ENCODE measurements at regions not wholly inside any gene's neighbourhood (a gene's known extent, or its start where the extent isn't known, plus 50 kb on each side); places are given as distances from the start of the nearest gene placed in this dataset.
"Not testable (repeated sequence)": the region's sequence is repeated elsewhere in the genome, so short reads cannot be mapped to it uniquely, and the experiment has no call there.

DNA sequence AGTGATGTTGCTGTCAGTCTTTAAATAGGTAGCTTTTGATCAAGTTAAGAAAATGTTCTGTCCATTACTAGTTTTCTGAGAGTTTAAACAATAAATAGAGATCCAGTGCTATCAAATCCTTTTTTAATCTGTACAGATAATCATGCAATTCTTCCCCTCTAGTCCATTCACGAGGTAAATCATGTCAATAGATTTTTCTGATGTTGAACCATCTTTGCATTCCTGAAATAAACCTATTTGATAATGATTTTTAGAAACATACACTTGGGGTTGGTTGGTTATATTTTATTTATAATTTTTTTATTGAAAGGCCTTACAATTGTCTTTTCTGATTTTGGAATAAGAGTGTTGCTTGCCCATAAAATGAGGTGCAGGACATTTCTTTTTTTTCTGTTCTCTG is 95.0 kb downstream of the FAM53A start:
- H3K27ac ChIP-seq (ENCODE audit: low read depth, low read length, severe bottlenecking), result no peak overlapping the region
- peaks cover 4% of the 10 kb centered on the region for H3K9me3 ChIP-seq (ENCODE audit: control insufficient read depth, low read length)
- 80% methylated on average over 1 of the region's 1 CpG; no CpG with 5 or more reads in 1 of the 2 experiments for WGBS, 2 experiments (ENCODE audit: insufficient coverage in 2 of 2)
- no peaks in the 10 kb centered on the region for H3K36me3 ChIP-seq (ENCODE audit: control insufficient read depth, insufficient read depth, low read length)
- H3K4me1 ChIP-seq (ENCODE audit: control insufficient read depth, insufficient read depth, low read length, poor library complexity, severe bottlenecking), result no peaks in the 10 kb centered on the region
- no peak overlapping the region for H3K4me3 ChIP-seq (ENCODE audit: extremely low read depth, insufficient read depth, low read length, poor library complexity, severe bottlenecking)

DNA sequence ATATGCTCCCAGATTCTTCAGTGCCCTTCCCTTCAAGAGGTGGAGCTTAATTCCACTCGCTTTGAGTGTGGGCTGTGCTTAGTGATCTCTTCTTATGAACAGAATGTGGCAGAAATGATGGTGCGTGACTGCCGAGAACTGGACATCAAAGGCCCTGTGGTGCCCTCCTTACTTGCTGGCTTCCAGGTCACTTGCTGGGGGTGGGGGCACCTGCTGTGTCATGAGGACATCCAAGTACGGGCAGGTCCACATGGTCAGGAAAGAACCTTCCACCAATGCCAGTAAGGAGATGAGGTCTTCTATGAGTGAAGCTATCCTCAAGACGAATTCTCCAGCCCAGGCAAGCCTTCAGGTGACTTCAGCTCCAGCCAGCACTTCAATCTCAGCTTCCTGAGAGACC is 95.8 kb downstream of the FAM53A start:
- WGBS, 2 experiments (ENCODE audit: insufficient coverage in 2 of 2), result 93 to 95% methylated on average over 3 to 5 of the region's 5 CpGs
- Histone ChIP-seq H3K4me1 (ENCODE audit: control insufficient read depth, insufficient read depth, low read length, poor library complexity, severe bottlenecking) (no peaks in the 10 kb centered on the region), H3K27ac (ENCODE audit: low read depth, low read length, severe bottlenecking) (no peak overlapping the region), H3K36me3 (ENCODE audit: control insufficient read depth, insufficient read depth, low read length) (no peaks in the 10 kb centered on the region), H3K4me3 (ENCODE audit: extremely low read depth, insufficient read depth, low read length, poor library complexity, severe bottlenecking) (no peak overlapping the region), H3K9me3 (ENCODE audit: control insufficient read depth, low read length) (peaks cover 4% of the 10 kb centered on the region)

DNA sequence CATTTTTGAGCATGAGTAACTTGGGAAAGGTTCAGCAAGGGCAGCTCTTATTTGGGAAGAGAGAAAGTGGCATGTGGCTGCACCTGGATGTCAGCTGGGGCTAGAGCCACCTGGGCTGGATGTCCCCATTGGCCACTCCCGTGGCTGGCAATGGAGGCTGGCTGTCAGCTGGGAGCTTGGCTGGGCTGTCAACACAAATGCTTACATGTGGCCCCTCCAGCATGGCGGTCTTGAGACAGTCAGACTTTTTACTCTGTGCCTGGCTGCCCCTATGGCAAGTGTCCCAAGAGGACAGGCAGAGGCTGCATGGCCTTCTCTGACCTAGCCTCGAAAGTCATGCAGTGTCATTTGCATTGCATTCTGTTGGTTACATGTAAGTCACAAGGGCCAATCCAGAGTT is 99.6 kb downstream of the FAM53A start:
- H3K36me3 ChIP-seq (ENCODE audit: control insufficient read depth, insufficient read depth, low read length), result no peaks in the 10 kb centered on the region
- WGBS, 2 experiments (ENCODE audit: insufficient coverage in 2 of 2), result 0 to 54% methylated on average over 1 to 3 of the region's 3 CpGs
- no peak overlapping the region for H3K27ac ChIP-seq (ENCODE audit: low read depth, low read length, severe bottlenecking)
- no peaks in the 10 kb centered on the region for H3K9me3 ChIP-seq (ENCODE audit: control insufficient read depth, low read length)
- H3K4me3 ChIP-seq (ENCODE audit: extremely low read depth, insufficient read depth, low read length, poor library complexity, severe bottlenecking), result no peak overlapping the region
- H3K4me1 ChIP-seq (ENCODE audit: control insufficient read depth, insufficient read depth, low read length, poor library complexity, severe bottlenecking), result no peaks in the 10 kb centered on the region

DNA sequence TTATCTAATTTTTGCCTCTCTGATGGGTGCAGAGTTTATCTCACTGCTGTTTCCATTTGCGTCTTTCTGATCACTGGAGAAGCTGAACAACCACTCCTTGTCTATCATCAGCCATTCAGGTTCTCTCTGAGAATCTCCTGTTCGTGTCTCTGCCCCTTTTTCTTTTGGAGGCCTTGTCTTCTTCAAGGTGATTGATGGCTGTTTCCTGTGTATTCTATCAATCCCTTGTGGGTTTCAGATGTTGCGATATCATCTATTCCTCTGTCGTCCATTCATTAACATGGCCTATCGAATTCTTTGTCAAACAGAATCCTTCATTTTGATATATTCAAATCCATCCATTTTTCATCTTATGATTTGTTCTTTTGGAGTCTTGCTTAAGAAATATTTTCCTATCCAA is 100.3 kb downstream of the FAM53A start:
- WGBS, 2 experiments (ENCODE audit: insufficient coverage in 2 of 2), result 69 to 86% methylated on average over 2 of the region's 5 CpGs
- no peak overlapping the region for H3K27ac ChIP-seq (ENCODE audit: low read depth, low read length, severe bottlenecking)

DNA sequence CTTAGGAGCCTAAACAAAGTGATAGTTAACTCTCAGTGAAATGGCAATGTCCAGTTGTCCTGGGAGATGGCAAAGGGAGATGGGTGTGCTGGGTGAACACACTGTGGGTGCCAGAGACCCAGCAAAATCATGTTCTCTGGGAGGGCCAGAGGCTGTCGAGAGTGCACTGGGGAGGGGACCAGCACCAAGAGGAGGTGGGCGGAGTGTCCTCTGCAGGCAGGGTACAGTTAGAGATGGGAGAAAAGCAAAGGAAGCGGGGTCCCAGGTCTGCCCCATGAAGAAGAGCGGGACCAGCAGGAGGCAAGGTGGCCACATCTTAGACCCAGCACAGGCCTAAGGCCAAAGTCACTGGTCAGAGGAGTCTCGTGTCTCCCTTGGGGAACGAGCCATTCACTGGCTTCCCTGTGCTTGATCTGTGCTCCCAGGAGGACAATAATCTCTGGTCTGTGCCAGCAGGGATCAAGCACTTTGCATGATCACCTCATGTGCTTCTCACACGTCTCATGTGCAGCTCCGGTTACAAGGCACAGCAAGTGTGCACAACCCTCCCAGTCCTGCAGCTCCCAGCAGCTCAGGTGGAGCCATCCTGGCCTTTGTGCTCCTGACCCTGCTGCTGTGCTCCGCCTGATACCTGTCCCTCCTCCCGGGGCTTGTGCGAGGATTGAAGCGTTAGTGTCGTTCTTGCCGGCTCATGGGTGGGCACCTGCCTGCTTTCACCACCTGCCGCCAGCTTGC is 100.9 kb downstream of the FAM53A start:
- Histone ChIP-seq H3K4me3 (ENCODE audit: extremely low read depth, insufficient read depth, low read length, poor library complexity, severe bottlenecking) (no peak overlapping the region), H3K36me3 (ENCODE audit: control insufficient read depth, insufficient read depth, low read length) (no peaks in the 10 kb centered on the region), H3K4me1 (ENCODE audit: control insufficient read depth, insufficient read depth, low read length, poor library complexity, severe bottlenecking) (no peaks in the 10 kb centered on the region), H3K9me3 (ENCODE audit: control insufficient read depth, low read length) (no peaks in the 10 kb centered on the region), H3K27ac (ENCODE audit: low read depth, low read length, severe bottlenecking) (no peak overlapping the region)
- 93% methylated on average over 13 to 15 of the region's 15 CpGs for WGBS, 2 experiments (ENCODE audit: insufficient coverage in 2 of 2)

More for the DNA sequence above, 100.3 kb downstream of the FAM53A start:
- H3K4me3 ChIP-seq (ENCODE audit: extremely low read depth, insufficient read depth, low read length, poor library complexity, severe bottlenecking), result no peak overlapping the region
- H3K36me3 ChIP-seq (ENCODE audit: control insufficient read depth, insufficient read depth, low read length), result no peaks in the 10 kb centered on the region
- H3K4me1 ChIP-seq (ENCODE audit: control insufficient read depth, insufficient read depth, low read length, poor library complexity, severe bottlenecking), result no peaks in the 10 kb centered on the region
- no peaks in the 10 kb centered on the region for H3K9me3 ChIP-seq (ENCODE audit: control insufficient read depth, low read length)

DNA sequence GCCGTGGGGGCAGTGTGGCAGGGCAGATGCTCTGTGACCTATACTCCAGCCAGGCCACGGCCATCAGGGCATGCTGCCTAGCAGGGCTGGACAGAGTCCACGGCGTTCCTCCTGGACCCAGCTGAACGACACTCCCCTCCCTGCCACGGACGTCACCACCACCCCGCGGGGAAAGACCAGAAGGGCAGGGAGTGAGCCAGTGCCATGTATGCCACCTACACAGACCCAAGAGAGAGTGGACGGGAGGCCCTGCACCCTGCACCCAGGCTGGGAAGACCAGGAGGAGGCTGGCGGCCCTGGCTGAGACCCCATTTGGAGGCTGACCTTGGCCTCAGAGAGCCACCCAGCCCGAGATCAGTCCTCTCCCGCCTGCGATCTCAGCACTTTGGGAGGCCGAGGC is 101.9 kb downstream of the FAM53A start:
- no peak overlapping the region for H3K27ac ChIP-seq (ENCODE audit: low read depth, low read length, severe bottlenecking)
- H3K4me1 ChIP-seq (ENCODE audit: control insufficient read depth, insufficient read depth, low read length, poor library complexity, severe bottlenecking), result no peaks in the 10 kb centered on the region
- WGBS, 2 experiments (ENCODE audit: insufficient coverage in 2 of 2), result 88 to 90% methylated on average over 15 of the region's 15 CpGs
- no peak overlapping the region for H3K4me3 ChIP-seq (ENCODE audit: extremely low read depth, insufficient read depth, low read length, poor library complexity, severe bottlenecking)
- H3K36me3 ChIP-seq (ENCODE audit: control insufficient read depth, insufficient read depth, low read length), result no peaks in the 10 kb centered on the region
- no peaks in the 10 kb centered on the region for H3K9me3 ChIP-seq (ENCODE audit: control insufficient read depth, low read length)

DNA sequence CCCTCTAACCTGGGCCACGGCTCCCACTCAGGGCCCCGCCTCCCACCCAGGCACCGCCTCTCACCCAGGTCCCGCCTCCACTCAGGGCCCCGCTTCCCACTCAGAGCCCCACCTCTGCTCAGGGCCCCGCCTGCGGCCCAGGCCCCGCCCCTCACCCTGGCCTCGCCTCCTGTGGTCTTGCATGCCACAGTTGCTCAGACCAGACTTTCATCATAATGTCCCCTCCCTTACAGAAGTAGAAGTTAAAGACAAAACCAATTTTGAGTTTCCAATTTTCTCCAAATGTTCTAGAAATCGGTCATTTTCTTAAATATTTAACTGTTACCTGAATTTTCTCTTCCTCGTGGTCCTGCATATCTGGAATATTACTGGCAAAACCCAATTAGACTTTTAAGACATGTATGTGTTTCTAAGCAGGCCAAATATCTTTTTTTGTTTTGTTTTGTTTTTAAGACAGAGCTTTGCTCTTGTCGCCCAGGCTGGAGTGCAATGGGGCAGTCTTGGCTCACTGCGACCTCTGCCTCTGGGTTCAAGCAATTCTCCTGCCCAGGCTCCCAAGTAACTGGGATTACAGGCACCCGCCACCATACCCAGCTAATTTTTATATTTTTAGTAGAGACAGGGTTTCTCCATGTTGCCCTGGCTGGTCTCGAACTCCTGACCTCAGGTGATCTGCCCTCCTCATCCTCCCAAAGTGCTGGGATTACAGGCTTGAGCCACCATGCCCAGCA is 102.8 kb downstream of the FAM53A start:
- not testable (repeated sequence) for H3K4me1 ChIP-seq (ENCODE audit: control insufficient read depth, insufficient read depth, low read length, poor library complexity, severe bottlenecking); H3K27ac ChIP-seq (ENCODE audit: low read depth, low read length, severe bottlenecking); H3K36me3 ChIP-seq (ENCODE audit: control insufficient read depth, insufficient read depth, low read length); H3K4me3 ChIP-seq (ENCODE audit: extremely low read depth, insufficient read depth, low read length, poor library complexity, severe bottlenecking); H3K9me3 ChIP-seq (ENCODE audit: control insufficient read depth, low read length)
- WGBS, 2 experiments (ENCODE audit: insufficient coverage in 2 of 2), result 42 to 44% methylated on average over 8 to 9 of the region's 15 CpGs

DNA sequence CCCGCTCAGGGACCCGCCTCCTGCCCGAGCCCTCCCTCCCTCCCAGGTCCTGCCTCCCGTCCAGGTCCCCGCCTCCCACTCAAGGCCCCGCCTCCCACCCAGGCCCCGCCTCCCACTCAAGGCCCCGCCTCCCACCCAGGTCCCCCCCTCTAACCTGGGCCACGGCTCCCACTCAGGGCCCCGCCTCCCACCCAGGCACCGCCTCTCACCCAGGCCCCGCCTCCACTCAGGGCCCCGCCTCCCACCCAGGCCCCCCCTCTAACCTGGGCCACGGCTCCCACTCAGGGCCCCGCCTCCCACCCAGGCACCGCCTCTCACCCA is 103.5 kb downstream of the FAM53A start:
- H3K36me3 ChIP-seq (ENCODE audit: control insufficient read depth, insufficient read depth, low read length); H3K9me3 ChIP-seq (ENCODE audit: control insufficient read depth, low read length); H3K4me3 ChIP-seq (ENCODE audit: extremely low read depth, insufficient read depth, low read length, poor library complexity, severe bottlenecking); H3K4me1 ChIP-seq (ENCODE audit: control insufficient read depth, insufficient read depth, low read length, poor library complexity, severe bottlenecking); H3K27ac ChIP-seq (ENCODE audit: low read depth, low read length, severe bottlenecking): not testable (repeated sequence)
- 4% methylated on average over 3 of the region's 16 CpGs; no CpG with 5 or more reads in 1 of the 2 experiments for WGBS, 2 experiments (ENCODE audit: insufficient coverage in 2 of 2)

DNA sequence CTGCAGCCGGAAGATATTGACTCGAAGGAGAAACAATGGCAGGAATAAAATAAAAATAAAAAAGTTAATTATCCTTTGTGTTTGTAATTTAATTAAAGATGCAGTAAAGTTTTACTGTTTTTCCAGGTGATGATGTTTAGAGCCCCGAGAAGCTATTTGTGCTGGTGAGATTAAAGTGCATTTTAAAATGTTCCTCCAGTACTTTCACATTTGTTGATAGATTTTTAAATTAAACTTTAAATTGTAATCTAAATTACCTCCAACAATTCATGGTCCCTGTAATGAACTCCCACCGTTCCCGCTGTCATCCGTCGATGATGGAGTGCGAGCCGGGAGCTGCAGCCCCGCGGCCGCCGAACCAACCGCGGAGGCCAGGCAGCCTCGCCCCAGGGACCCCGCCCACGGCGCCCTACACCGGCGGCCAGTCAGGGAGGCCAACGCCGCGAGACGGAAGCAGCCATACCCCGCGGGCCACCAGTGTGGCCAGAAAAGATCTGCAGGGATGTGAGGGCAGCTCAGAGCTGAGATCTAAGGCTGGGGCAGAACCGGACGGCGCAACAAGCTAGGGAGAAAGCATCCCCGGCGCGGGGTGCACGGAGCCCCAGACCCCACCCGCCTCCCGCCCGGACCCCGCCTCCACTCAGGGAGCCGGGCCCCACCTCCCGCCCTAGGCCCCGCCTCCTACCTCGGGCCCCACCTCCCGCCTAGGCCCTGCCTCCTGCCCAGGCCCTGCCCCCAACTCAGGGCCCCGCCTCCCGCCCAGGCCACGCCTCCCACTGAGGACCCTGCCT is 104.0 kb downstream of the FAM53A start:
- Histone ChIP-seq H3K9me3 (ENCODE audit: control insufficient read depth, low read length) (no peaks in the 10 kb centered on the region), H3K4me1 (ENCODE audit: control insufficient read depth, insufficient read depth, low read length, poor library complexity, severe bottlenecking) (no peaks in the 10 kb centered on the region), H3K36me3 (ENCODE audit: control insufficient read depth, insufficient read depth, low read length) (no peaks in the 10 kb centered on the region), H3K27ac (ENCODE audit: low read depth, low read length, severe bottlenecking) (no peak overlapping the region), H3K4me3 (ENCODE audit: extremely low read depth, insufficient read depth, low read length, poor library complexity, severe bottlenecking) (peak overlapping the region; percentile 45)
- 1 to 5% methylated on average over 25 to 31 of the region's 46 CpGs for WGBS, 2 experiments (ENCODE audit: insufficient coverage in 2 of 2)

DNA sequence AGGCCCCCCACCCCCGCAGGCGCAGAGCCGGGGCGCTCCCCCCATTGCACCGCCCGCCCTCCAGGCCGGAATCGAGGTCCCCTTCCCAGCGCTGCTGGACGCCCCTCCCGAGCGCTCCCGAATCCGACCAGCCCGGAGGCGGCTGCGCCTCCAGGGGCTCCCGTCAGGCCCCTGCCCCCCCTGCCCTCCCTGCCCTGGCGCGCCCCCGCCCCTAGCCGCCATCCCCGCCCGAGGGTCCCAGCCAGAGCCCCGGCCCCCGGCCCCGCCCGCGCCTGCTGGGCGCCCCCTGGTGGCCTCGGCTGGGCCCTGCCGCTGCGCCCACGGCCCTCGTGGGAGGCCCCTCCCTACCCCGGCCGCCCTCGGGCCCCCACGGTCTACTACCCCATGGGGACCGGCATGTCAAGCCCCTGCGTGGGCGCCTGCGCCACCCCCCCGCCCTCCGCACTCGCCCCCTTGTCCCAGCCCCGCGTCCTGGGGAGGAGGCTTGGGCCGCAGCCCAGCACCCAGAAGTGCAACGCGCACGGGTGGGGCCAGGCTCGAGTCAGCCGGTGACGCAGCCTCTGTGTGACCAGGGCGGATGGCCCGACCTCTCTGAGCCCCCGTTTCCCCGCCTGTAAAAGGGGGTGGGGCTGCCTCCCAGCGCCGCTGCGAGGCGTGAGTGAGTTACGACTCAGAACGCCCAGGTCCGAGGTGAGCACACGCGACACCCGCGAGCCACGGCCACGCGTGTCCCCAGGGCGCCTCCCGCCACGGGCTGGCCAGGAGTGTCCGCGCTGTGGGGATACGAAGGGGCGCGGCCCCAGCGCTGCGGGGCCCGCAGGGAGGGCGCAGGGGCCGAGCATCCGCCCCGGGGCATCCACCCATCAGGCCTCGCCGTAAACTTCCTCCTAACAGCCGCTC is 104.9 kb downstream of the FAM53A start:
- Histone ChIP-seq H3K4me1 (ENCODE audit: control insufficient read depth, insufficient read depth, low read length, poor library complexity, severe bottlenecking) (no peaks in the 10 kb centered on the region), H3K4me3 (ENCODE audit: extremely low read depth, insufficient read depth, low read length, poor library complexity, severe bottlenecking) (peak overlapping the region; percentile 45), H3K9me3 (ENCODE audit: control insufficient read depth, low read length) (no peaks in the 10 kb centered on the region), H3K36me3 (ENCODE audit: control insufficient read depth, insufficient read depth, low read length) (no peaks in the 10 kb centered on the region), H3K27ac (ENCODE audit: low read depth, low read length, severe bottlenecking) (peak overlapping the region; percentile 30)
- 1% methylated on average over 57 to 68 of the region's 91 CpGs for WGBS, 2 experiments (ENCODE audit: insufficient coverage in 2 of 2)

Data from mesodermal cell (in vitro differentiated cells).